ENCODE measurements at regions not wholly inside any gene's neighbourhood (a gene's known extent, or its start where the extent isn't known, plus 50 kb on each side); places are given as distances from the start of the nearest gene placed in this dataset.
A peak's percentile ranks its signal among the peaks of the same experiment; 100 is the strongest.
"Not testable (repeated sequence)": the region's sequence is repeated elsewhere in the genome, so short reads cannot be mapped to it uniquely, and the experiment has no call there.

- H3K36me3 ChIP-seq (ENCODE audit: control insufficient read depth, insufficient read depth, low read length), result no peaks in the 10 kb centered on the region
- no peaks in the 10 kb centered on the region for H3K9me3 ChIP-seq (ENCODE audit: control insufficient read depth, insufficient read depth, low read length)
- no peaks in the 10 kb centered on the region for H3K4me1 ChIP-seq (ENCODE audit: control insufficient read depth, insufficient read depth, low read length)
- H3K4me3 ChIP-seq (ENCODE audit: low read depth, low read length), result no peak overlapping the region
- no peak overlapping the region for H3K27ac ChIP-seq (ENCODE audit: low read depth, low read length)
- WGBS (ENCODE audit: insufficient coverage), result 55% methylated on average over 1 of the region's 1 CpG
- DNase-seq (ENCODE audit: low read depth in 4 of 6, low spot score in 6 of 6), result no peak
- H3K27me3 ChIP-seq (ENCODE audit: control insufficient read depth, insufficient read depth, low read length), result no peaks in the 10 kb centered on the region
These were observed 979.6 kb upstream of the POU3F4 start for GRCh38 chrX:82528525-82528924.

DNA sequence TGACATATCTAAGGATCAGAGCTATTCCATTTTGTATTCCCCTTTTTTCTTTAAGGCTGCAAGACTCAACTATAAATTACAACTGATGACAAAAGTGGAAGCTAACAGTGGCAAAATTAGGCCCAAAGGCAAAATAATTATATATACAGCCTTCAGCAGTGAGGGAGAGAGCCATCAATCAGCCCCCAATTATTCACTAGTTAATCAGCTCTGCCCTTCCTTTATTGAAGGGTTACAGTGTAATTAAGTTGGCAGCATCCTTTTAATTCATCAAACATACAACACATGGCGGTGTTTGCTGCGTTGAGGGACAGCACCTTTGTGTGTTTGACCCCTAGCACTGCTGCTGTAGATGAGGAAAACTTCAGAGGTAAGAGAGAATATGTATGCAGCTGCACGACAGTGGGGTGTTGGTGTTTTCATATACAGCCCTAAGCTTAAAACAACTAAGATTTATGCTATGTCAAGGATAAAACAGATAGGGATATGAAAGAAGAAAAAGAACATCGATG, 973.9 kb upstream of the POU3F4 start:
- peak in 1 of 6 donors; percentile 29 for DNase-seq (ENCODE audit: low read depth in 4 of 6, low spot score in 6 of 6)
- no peaks in the 10 kb centered on the region for H3K36me3 ChIP-seq (ENCODE audit: control insufficient read depth, insufficient read depth, low read length)
- H3K4me1 ChIP-seq (ENCODE audit: control insufficient read depth, insufficient read depth, low read length), result no peaks in the 10 kb centered on the region
- no CpG with 5 or more reads among the region's 4 CpGs for whole genome bisulfite sequencing (ENCODE audit: insufficient coverage)
- H3K9me3 ChIP-seq (ENCODE audit: control insufficient read depth, insufficient read depth, low read length), result no peaks in the 10 kb centered on the region
- H3K27ac ChIP-seq (ENCODE audit: low read depth, low read length), result no peak overlapping the region
- H3K27me3 ChIP-seq (ENCODE audit: control insufficient read depth, insufficient read depth, low read length), result no peaks in the 10 kb centered on the region
- H3K4me3 ChIP-seq (ENCODE audit: low read depth, low read length), result no peak overlapping the region

DNA sequence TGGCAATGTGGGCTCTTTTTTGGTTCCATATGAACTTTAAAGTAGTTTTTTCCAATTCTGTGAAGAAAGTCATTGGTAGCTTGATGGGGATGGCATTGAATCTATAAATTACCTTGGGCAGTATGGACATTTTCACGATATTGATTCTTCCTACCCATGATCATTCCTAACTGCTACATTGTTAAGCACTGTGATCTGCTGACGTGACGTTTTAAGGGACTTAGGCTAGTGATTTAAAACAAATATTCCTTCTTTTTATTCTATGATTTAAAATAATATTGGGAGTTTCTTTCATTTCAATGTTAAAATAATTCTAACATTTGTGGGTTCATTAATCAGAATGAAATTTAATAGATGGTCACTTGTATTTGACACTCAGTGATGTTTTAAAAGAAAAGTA, 970.9 kb upstream of the POU3F4 start:
- not testable (repeated sequence) for H3K9me3 ChIP-seq (ENCODE audit: control insufficient read depth, insufficient read depth, low read length); H3K36me3 ChIP-seq (ENCODE audit: control insufficient read depth, insufficient read depth, low read length); H3K4me1 ChIP-seq (ENCODE audit: control insufficient read depth, insufficient read depth, low read length); H3K27ac ChIP-seq (ENCODE audit: low read depth, low read length); DNase-seq (ENCODE audit: low read depth in 4 of 6, low spot score in 6 of 6); H3K4me3 ChIP-seq (ENCODE audit: low read depth, low read length); H3K27me3 ChIP-seq (ENCODE audit: control insufficient read depth, insufficient read depth, low read length)
- no CpG with 5 or more reads among the region's 3 CpGs for WGBS (ENCODE audit: insufficient coverage)

DNA sequence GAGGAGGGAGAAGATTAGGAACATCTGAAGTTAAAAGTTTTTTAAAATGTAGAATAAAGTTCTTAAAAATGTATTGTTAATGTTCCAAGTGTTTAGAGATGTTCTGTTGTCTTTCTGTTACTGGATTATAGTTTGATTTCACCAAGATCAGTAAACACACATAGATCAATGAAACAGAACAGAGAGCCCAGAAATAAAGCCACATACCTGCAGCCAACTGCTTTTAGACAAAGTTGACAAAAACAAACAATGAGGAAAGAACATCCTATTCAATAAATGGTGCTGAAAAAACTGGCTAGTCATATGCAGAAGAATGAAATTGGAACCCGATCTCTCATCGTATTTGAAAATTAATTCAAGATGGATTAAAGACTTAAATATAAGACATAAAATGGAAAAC, 966.3 kb upstream of the POU3F4 start:
- WGBS (ENCODE audit: insufficient coverage), result no CpG with 5 or more reads among the region's 2 CpGs
- no peak for DNase-seq (ENCODE audit: low read depth in 4 of 6, low spot score in 6 of 6)
- no peaks in the 10 kb centered on the region for H3K36me3 ChIP-seq (ENCODE audit: control insufficient read depth, insufficient read depth, low read length)
- H3K9me3 ChIP-seq (ENCODE audit: control insufficient read depth, insufficient read depth, low read length), result no peaks in the 10 kb centered on the region
- H3K4me3 ChIP-seq (ENCODE audit: low read depth, low read length), result no peak overlapping the region
- no peak overlapping the region for H3K27ac ChIP-seq (ENCODE audit: low read depth, low read length)
- H3K4me1 ChIP-seq (ENCODE audit: control insufficient read depth, insufficient read depth, low read length), result no peaks in the 10 kb centered on the region
- no peaks in the 10 kb centered on the region for H3K27me3 ChIP-seq (ENCODE audit: control insufficient read depth, insufficient read depth, low read length)

DNA sequence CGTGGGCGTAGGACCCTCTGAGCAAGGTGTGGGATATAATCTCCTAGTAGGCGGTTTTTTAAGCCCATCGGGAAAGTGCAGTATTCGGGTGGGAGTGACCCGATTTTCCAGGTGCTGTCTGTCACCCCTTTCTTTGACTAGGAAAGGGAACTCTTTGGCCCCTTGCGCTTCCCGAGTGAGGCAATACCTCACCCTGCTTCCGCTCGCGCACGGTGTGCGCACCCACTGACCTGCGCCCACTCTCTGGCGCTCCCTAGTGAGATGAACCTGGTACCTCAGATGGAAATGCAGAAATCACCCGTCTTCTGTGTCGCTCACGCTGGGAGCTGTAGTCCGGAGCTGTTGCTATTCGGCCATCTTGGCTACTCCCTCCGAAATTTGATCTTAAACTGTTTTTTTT, 955.9 kb upstream of the POU3F4 start:
- not testable (repeated sequence) for DNase-seq (ENCODE audit: low read depth in 4 of 6, low spot score in 6 of 6); H3K27me3 ChIP-seq (ENCODE audit: control insufficient read depth, insufficient read depth, low read length); H3K27ac ChIP-seq (ENCODE audit: low read depth, low read length); H3K4me3 ChIP-seq (ENCODE audit: low read depth, low read length); H3K4me1 ChIP-seq (ENCODE audit: control insufficient read depth, insufficient read depth, low read length); H3K36me3 ChIP-seq (ENCODE audit: control insufficient read depth, insufficient read depth, low read length); H3K9me3 ChIP-seq (ENCODE audit: control insufficient read depth, insufficient read depth, low read length)
- WGBS (ENCODE audit: insufficient coverage), result 81% methylated on average over 15 of the region's 21 CpGs

- 100% methylated on average over 1 of the region's 1 CpG for WGBS (ENCODE audit: insufficient coverage)
- Histone ChIP-seq H3K4me3 (ENCODE audit: low read depth, low read length) (no peak overlapping the region), H3K36me3 (ENCODE audit: control insufficient read depth, insufficient read depth, low read length) (no peaks in the 10 kb centered on the region), H3K27ac (ENCODE audit: low read depth, low read length) (no peak overlapping the region), H3K4me1 (ENCODE audit: control insufficient read depth, insufficient read depth, low read length) (no peaks in the 10 kb centered on the region), H3K9me3 (ENCODE audit: control insufficient read depth, insufficient read depth, low read length) (peaks cover 1% of the 10 kb centered on the region), H3K27me3 (ENCODE audit: control insufficient read depth, insufficient read depth, low read length) (no peaks in the 10 kb centered on the region)
- DNase-seq (ENCODE audit: low read depth in 4 of 6, low spot score in 6 of 6), result no peak
These were observed 951.5 kb upstream of the POU3F4 start for GRCh38 chrX:82556588-82556987.

GRCh38 chrX:82585868-82586267, 922.2 kb upstream of the POU3F4 start:
- no peak overlapping the region for H3K27ac ChIP-seq (ENCODE audit: low read depth, low read length)
- WGBS (ENCODE audit: insufficient coverage), result no CpG with 5 or more reads among the region's 3 CpGs
- DNase-seq (ENCODE audit: low read depth in 4 of 6, low spot score in 6 of 6), result peak in 1 of 6 donors; percentile 0

GRCh38 chrX:82589410-82589809, 918.7 kb upstream of the POU3F4 start:
- H3K4me3 ChIP-seq (ENCODE audit: low read depth, low read length), result no peak overlapping the region
- H3K36me3 ChIP-seq (ENCODE audit: control insufficient read depth, insufficient read depth, low read length), result no peaks in the 10 kb centered on the region
- H3K27ac ChIP-seq (ENCODE audit: low read depth, low read length), result no peak overlapping the region
- no CpG with 5 or more reads among the region's 5 CpGs for WGBS (ENCODE audit: insufficient coverage)
- no peaks in the 10 kb centered on the region for H3K9me3 ChIP-seq (ENCODE audit: control insufficient read depth, insufficient read depth, low read length)
- no peaks in the 10 kb centered on the region for H3K4me1 ChIP-seq (ENCODE audit: control insufficient read depth, insufficient read depth, low read length)
- H3K27me3 ChIP-seq (ENCODE audit: control insufficient read depth, insufficient read depth, low read length), result no peaks in the 10 kb centered on the region
- DNase-seq (ENCODE audit: low read depth in 4 of 6, low spot score in 6 of 6), result no peak

More at GRCh38 chrX:82585868-82586267, 922.2 kb upstream of the POU3F4 start:
- Histone ChIP-seq H3K4me3 (ENCODE audit: low read depth, low read length) (no peak overlapping the region), H3K9me3 (ENCODE audit: control insufficient read depth, insufficient read depth, low read length) (no peaks in the 10 kb centered on the region), H3K4me1 (ENCODE audit: control insufficient read depth, insufficient read depth, low read length) (no peaks in the 10 kb centered on the region), H3K36me3 (ENCODE audit: control insufficient read depth, insufficient read depth, low read length) (no peaks in the 10 kb centered on the region), H3K27me3 (ENCODE audit: control insufficient read depth, insufficient read depth, low read length) (no peaks in the 10 kb centered on the region)

GRCh38 chrX:82591421-82591820, 916.7 kb upstream of the POU3F4 start:
- Histone ChIP-seq H3K4me1 (ENCODE audit: control insufficient read depth, insufficient read depth, low read length) (no peaks in the 10 kb centered on the region), H3K4me3 (ENCODE audit: low read depth, low read length) (no peak overlapping the region), H3K9me3 (ENCODE audit: control insufficient read depth, insufficient read depth, low read length) (no peaks in the 10 kb centered on the region), H3K36me3 (ENCODE audit: control insufficient read depth, insufficient read depth, low read length) (no peaks in the 10 kb centered on the region), H3K27me3 (ENCODE audit: control insufficient read depth, insufficient read depth, low read length) (no peaks in the 10 kb centered on the region), H3K27ac (ENCODE audit: low read depth, low read length) (no peak overlapping the region)
- WGBS (ENCODE audit: insufficient coverage), result 50% methylated on average over 1 of the region's 3 CpGs
- no peak for DNase-seq (ENCODE audit: low read depth in 4 of 6, low spot score in 6 of 6)

DNA sequence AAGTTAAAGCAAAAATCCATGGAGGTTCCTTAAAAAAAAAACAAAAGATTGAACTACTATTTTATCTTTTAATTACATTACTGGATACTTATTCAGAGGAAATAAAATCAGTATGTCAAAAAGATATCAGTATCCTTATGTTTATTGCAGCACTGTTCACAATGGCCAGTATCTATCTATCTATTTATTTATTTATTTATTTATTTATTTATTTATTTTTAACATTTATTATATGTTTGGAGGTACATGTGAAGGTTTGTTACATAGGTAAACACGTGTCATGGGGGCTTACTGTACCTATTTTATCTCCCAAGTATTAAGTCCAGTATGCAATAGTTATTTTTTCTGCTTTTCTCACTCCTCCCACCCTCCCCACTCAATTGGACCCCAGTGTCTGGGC, 881.1 kb upstream of the POU3F4 start:
- no peak overlapping the region for H3K4me3 ChIP-seq (ENCODE audit: low read depth, low read length)
- no peak for DNase-seq (ENCODE audit: low read depth in 4 of 6, low spot score in 6 of 6)
- H3K4me1 ChIP-seq (ENCODE audit: control insufficient read depth, insufficient read depth, low read length), result no peaks in the 10 kb centered on the region
- peaks cover 1% of the 10 kb centered on the region for H3K9me3 ChIP-seq (ENCODE audit: control insufficient read depth, insufficient read depth, low read length)
- no CpG with 5 or more reads among the region's 1 CpG for WGBS (ENCODE audit: insufficient coverage)
- H3K27me3 ChIP-seq (ENCODE audit: control insufficient read depth, insufficient read depth, low read length), result no peaks in the 10 kb centered on the region
- no peak overlapping the region for H3K27ac ChIP-seq (ENCODE audit: low read depth, low read length)
- no peaks in the 10 kb centered on the region for H3K36me3 ChIP-seq (ENCODE audit: control insufficient read depth, insufficient read depth, low read length)
